ENCODE measurements at regions not wholly inside any gene's neighbourhood (a gene's known extent, or its start where the extent isn't known, plus 50 kb on each side); places are given as distances from the start of the nearest gene placed in this dataset.

GRCh38 chr20:42020316-42020715, 402.1 kb upstream of the CHD6 start:
- DNase-seq (no peak), ATAC-seq (no peak)

- no peak for ATAC-seq
- DNase-seq: no peak
These were observed 400.8 kb upstream of the CHD6 start for GRCh38 chr20:42018979-42019378.

- ATAC-seq: no peak
These were observed 391.9 kb upstream of the CHD6 start for GRCh38 chr20:42010090-42010489.

GRCh38 chr20:42007251-42007650, 389.1 kb upstream of the CHD6 start:
- DNase-seq (no peak), ATAC-seq (no peak)

More at GRCh38 chr20:42010090-42010489, 391.9 kb upstream of the CHD6 start:
- DNase-seq: no peak

GRCh38 chr20:42005211-42005610, 387.0 kb upstream of the CHD6 start:
- ATAC-seq: no peak
- no peak for DNase-seq

- ATAC-seq (no peak), DNase-seq (no peak)
These were observed 385.2 kb upstream of the CHD6 start for GRCh38 chr20:42003380-42003779.

- no peak for DNase-seq
- no peak for ATAC-seq
These were observed 380.6 kb upstream of the CHD6 start for GRCh38 chr20:41998539-41999341.

- ATAC-seq (no peak), DNase-seq (no peak)
These were observed 378.8 kb upstream of the CHD6 start for GRCh38 chr20:41996951-41997350.

GRCh38 chr20:41992481-41992880, 374.3 kb upstream of the CHD6 start:
- no peak for ATAC-seq

GRCh38 chr20:41991412-41991811, 373.2 kb upstream of the CHD6 start:
- DNase-seq: no peak

More at GRCh38 chr20:41992481-41992880, 374.3 kb upstream of the CHD6 start:
- DNase-seq: no peak

GRCh38 chr20:41989935-41990635, 371.9 kb upstream of the CHD6 start:
- DNase-seq (no peak), ATAC-seq (no peak)

More at GRCh38 chr20:41991412-41991811, 373.2 kb upstream of the CHD6 start:
- no peak for ATAC-seq

GRCh38 chr20:41989039-41989679, 371.0 kb upstream of the CHD6 start:
- ATAC-seq: no peak

GRCh38 chr20:41984031-41984430, 365.9 kb upstream of the CHD6 start:
- DNase-seq (no peak), ATAC-seq (no peak)

More at GRCh38 chr20:41989039-41989679, 371.0 kb upstream of the CHD6 start:
- DNase-seq: no peak

GRCh38 chr20:41983159-41983558, 365.0 kb upstream of the CHD6 start:
- ATAC-seq (no peak), DNase-seq (no peak)

GRCh38 chr20:41981746-41982145, 363.6 kb upstream of the CHD6 start:
- DNase-seq (no peak), ATAC-seq (no peak)

- ATAC-seq (no peak), DNase-seq (no peak)
These were observed 360.7 kb upstream of the CHD6 start for GRCh38 chr20:41978875-41979274.

GRCh38 chr20:41978246-41978790, 360.1 kb upstream of the CHD6 start:
- ATAC-seq (no peak), DNase-seq (no peak)

GRCh38 chr20:41969656-41970055, 351.5 kb upstream of the CHD6 start:
- no peak for DNase-seq
- ATAC-seq: no peak

GRCh38 chr20:41960166-41960565, 342.0 kb upstream of the CHD6 start:
- ATAC-seq (no peak), DNase-seq (no peak)

GRCh38 chr20:41958391-41958790, 340.2 kb upstream of the CHD6 start:
- no peak for ATAC-seq

GRCh38 chr20:41956338-41957074, 338.3 kb upstream of the CHD6 start:
- ATAC-seq: no peak
- DNase-seq: no peak

More at GRCh38 chr20:41958391-41958790, 340.2 kb upstream of the CHD6 start:
- no peak for DNase-seq

- ATAC-seq (no peak), DNase-seq (no peak)
These were observed 334.0 kb upstream of the CHD6 start for GRCh38 chr20:41952166-41952565.

All from stimulated activated naive CD8-positive, alpha-beta T cell treated with anti-CD3 and anti-CD28 coated beads, Interleukin-15, Interleukin-2, amounts not matched to agents 100 U/mL and 50 U/mL, for 24 hours (primary cell).